Activated CD4-positive, alpha-beta T cell treated with anti-CD3 and anti-CD28 coated beads, Interleukin-2, Interleukin-4, amounts not matched to agents 100 ng/mL and 50 ng/mL, durations not matched to agents 16 hours and 8 hours (primary cell): ENCODE measurements at regions not wholly inside any gene's neighbourhood (a gene's known extent, or its start where the extent isn't known, plus 50 kb on each side); places are given as distances from the start of the nearest gene placed in this dataset.
"Not testable (repeated sequence)": the region's sequence is repeated elsewhere in the genome, so short reads cannot be mapped to it uniquely, and the experiment has no call there.

Experiments used
- DNase-seq: peaks from one replicate; pipeline ENCODE4 v3.0.0-alpha.2; 2020; ENCODE audit warnings: low spot score

DNA sequence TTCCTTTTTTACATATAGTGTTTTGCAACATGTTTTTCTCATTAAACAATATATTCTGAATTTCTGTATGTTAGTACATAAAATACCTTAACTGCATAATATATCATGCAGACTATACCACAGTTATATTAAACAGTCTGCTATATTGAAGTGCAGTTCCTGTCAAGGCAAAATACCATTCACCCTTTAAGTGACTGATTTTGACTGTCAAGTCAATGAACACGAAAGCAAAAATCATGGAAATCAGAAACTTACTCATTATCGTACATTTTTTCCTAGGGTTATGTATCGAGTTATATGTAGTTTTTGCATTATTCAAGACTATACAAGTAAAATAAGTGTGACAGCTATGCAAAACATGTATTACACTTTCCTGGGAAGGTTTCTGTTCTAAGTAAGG, 361.6 kb upstream of the MAP2 start:
- DNase-seq, result no peak

DNA sequence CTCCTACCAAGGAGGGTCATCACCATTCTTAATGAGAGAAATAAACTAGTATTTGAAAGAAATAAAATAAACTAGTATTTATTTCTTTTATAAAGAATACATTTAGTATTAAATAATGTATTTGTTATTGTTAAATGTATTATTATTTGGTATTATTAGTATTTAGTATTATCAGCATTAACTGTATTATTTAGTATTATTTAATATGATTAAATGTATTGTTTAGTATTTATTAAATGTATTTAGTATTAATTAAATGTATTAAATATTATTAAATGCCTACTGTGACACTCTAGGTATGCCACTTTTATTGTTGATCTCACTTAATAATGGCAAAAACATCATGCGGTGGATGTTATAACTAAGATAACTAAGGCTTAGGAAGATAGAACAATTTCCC, 353.6 kb upstream of the MAP2 start:
- no peak for DNase-seq

DNA sequence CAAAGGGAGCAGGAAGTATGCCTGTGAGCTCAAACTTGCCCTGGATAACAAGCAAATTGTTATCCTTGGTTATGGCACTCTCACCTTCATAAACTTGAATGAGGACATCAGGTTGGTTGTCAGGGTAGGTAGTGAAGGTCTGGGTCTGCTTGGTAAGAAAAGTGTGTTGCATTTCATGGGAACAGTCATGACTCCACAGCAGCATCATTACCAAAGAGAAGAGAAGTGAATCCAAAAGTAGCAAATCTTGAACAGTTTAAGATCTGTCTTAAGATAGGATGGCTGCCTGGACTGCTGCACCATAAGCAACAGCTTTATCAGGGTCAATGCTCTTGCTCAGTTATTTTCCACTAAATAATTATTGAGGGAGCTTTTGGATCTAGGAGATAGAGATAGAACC, 350.7 kb upstream of the MAP2 start:
- no peak for DNase-seq

DNA sequence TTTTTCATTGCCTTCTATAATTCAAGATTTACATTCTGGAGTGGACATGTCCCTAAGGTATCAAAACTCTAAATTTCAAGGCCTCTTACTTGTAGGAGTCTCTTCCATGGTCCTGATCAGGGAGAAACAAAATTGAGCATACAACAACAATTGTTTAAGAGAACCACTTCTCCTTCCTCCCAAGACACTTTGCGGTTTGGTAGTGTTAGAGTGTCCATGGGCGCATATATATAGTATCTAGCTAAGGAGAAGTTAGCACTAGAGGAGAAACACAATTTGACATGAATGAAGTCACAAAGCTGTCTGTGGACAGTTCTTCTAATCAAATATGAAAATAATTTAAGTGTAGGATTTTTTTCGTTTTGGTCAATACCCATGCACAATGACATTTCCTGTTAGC, 349.1 kb upstream of the MAP2 start:
- no peak for DNase-seq

DNA sequence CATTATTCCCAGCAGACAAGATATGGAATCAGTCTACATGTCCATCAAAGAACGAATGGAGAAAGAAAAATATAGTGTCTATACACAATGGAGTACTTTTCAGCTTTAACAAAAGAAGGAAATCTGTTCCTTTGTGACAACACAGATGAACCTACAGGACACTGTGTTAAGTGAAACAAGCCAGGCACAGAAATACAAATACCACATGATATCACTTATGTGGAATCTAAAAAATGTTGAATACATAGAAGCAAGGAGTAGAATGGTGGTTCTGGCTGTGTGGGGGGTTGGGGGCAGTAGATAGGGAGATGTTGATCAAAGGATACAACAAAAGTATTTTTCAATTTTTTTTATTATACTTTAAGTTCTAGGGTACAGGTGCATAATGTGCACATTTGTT, 347.7 kb upstream of the MAP2 start:
- DNase-seq, result no peak

DNA sequence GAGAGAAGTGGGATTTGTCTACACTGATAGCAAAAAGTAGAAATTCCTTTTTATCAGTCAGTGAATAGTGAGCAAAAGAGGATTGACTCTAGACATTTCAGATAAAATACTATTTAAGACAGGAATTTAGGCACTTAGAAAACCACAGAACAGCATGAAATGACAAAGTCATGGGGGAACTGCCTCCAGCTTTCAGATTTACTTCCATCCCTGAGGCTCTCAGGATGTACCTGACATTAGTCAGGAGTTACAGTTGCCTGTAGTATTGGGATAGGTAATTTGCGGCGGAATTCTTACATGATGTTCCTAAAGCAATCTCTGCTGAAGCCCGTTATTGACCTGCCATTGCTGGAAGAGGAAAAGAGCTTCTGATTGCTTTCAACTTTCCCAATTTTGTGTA, 337.1 kb upstream of the MAP2 start:
- no peak for DNase-seq

DNA sequence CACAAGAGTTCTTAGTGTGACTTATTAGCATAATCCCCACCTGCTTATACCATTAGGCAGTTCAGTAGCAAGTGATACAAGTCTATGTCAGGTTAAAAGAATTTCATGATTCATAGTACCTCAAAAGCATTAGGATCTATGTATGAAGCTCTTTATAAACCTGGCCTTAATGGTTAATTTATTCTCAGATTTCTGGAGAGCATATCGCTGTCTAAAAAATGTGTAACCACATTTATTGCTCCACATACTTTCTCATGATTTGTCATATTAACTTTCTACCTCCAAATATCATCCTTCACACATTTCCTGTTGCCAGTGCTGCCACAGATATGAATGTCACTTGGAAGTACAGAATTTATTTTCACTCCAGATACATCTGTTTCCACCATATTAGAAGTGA, 332.8 kb upstream of the MAP2 start:
- DNase-seq, result no peak

DNA sequence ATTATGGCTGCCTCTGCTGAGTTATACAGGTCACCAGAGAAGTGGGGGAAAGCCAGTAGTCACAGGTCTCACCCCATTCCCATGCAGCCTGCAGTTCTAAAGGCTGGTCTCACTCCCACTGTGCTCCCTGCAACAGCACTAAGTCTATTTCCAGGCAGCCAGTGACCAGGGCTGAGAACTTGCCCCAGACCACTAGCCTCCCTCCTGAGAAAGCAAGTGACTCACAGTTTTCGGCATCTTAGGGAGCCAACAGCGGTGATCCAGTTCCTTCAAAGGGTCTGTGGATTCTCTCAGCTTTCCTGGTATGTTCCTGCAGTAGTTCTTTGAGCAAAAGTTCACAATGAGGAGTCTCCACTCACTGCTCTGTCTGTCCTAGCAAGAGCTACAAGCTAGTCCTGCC, 329.6 kb upstream of the MAP2 start:
- DNase-seq, result no peak

DNA sequence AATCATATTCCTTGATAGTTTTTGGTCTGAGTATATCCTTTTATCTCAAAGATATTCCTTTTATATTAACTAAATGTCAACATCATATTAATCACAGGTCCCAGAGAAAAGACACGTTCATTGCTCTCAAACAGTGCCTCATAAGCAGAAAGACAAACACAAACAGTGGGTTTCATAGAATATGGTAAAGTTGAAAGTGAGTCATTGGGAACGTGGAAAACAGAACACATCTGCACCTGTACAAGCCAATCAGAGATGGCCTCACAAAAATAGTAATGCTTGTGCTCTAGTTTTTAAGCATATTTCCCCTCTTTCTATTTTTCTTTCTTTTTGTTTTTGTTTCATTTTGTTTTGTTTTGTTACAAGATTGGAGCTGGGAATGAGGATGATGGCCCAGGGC, 328.4 kb upstream of the MAP2 start:
- no peak for DNase-seq

DNA sequence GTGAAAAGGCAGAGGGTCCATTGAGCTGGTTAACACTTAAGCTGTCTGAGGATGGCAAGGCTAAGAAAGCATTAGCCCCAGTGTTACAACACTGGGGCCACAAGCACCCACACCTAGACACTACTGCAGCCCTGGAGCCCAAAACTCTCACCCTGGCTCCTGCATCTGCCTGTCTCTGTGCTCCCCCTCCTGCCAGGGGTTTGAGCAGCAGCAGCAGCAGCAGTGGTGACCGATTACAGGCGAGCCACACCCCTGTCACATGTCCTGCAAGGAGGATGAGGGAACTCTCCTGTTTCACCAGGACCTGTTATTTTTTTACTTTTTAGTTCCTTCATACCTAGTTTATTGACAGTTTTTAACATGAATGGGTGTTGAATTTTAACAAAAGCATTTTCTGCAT, 326.7 kb upstream of the MAP2 start:
- DNase-seq, result no peak

DNA sequence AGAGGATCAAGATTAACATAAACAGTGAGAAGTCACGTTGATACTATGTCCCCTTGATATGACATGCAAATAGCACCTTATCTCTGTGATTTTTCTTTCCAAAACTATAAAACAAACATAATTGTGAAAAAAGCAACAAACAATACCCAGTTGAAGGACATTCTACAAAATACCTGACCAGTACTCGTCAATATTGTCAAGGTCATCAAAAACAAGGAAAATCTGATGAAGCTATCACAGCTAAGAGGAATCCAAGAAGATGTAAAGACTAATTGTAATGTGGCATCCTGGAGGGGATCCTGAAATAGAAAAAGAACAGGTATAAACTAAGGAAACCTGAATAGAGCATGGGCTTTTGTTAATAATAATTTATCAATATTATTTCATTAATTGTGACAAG, 321.5 kb upstream of the MAP2 start:
- no peak for DNase-seq

DNA sequence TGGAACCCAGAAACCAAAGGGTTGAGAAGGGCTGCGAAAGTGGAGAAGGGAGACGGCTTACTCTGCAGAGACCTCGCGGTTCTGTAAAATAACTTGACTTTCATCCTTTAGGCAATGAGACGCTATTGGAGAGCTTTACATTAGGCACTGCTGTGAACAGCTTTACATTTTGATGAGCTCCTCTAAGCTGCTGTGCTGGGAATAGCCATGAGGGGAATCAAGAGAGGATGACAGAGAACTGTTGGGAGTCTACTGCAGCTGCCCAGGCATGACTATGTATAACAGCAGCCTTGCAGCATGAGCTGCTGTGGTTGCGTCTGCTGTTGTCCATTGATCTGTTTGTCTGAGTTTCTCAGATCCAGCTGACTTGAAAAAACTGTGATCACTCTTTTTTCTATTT, 310.8 kb upstream of the MAP2 start:
- no peak for DNase-seq

DNA sequence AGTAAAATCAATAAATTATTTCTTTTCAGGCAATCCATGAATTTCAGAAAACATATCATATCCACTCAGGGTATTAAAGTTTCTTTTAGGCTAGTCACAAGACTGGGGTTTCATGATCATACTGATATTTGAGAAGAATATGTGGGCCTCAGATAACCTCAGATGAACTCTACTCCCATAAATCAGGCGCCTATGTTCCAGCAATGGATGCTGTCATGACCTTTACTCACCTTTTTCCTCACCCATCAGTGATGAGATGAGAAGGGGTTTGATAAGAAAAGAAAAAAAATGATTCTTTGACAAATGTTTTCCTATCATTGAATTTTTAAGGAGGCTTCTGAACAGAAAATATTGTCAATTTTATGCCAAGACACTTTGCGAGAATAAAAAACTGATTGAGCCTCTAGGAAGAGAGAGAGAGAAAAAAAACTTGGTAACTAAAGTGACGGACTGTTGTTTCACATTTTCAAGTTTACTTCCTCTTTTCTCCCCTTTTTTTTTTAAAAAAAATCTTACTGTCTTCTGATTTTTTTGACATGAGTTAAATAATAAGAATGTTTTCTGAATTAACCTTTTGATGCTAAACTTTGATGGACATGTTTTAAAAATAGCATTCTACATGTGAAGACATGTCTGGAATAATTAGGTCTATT, 309.1 kb upstream of the MAP2 start:
- DNase-seq, result no peak

DNA sequence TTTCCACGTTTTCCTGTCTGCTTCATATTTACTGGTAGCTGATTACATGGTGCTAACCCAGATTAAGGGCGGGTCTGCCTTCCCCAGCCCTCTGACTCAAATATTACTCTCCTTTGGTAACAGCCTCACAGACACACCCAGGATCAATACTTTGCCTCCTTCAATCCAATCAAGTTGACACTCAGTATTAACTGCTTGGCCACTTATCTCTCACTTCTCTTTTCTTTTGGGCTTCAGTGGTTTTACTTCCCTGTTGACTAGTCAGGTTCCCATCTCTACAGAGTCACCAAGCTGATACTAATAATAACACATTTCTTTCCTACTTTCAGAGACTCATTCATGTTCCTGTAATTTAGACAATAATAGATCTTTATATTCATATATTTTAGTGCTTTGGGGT, 302.2 kb upstream of the MAP2 start:
- no peak for DNase-seq

DNA sequence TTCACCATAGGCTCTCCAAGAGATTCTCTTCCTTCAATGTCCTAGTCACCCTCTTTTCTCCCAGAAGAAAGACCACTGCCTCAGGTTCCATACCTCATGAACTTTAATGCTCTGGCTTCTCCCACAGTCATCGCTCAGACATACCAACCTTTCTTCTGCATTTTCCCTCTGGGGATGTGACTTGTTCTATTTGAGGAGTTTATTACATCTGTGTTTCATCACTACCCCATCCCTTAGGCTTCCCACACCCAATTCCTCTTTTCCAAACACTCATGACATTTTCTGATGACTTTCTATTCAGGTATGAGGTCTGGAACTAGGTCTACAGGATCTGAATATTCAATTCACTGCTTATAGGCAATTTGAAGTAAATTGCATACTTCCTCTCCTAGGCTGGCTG, 298.6 kb upstream of the MAP2 start:
- DNase-seq, result no peak

DNA sequence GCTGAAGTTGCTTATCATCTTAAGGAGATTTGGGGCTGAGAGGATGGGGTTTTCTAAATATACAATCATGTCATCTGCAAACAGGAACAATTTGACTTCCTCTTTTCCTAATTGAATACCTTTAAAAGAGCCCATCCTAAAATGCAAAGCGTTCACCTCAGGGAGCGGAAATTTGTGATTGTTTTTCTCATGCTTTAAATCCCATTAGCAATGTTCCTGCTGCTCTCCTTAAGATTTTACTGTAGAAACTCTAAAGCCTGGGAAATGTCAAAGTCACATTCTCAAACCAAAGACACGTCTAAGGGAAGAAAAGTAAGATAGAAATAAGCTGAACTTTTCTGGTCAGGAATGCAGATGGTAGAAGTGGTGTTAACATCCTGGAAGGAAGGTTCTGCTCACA, 285.8 kb upstream of the MAP2 start:
- no peak for DNase-seq

DNA sequence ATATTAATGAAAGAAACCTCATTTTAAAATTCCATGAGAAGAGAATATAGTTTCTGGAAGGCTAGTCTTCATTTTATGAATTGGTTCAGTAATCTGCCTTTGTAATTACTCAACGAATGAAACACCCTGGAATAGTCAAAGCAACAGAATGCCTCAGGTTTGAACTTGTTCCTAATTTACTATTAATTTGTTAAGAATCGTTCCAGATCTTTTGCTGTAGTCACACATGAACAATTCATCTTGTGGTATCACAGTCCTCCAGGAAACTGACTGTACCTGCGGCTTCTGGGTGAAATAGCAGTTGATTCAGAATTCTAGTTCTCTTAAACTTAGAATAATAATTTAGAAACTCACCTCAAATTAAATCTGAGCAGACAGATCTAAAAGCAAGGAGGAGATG, 282.7 kb upstream of the MAP2 start:
- no peak for DNase-seq

DNA sequence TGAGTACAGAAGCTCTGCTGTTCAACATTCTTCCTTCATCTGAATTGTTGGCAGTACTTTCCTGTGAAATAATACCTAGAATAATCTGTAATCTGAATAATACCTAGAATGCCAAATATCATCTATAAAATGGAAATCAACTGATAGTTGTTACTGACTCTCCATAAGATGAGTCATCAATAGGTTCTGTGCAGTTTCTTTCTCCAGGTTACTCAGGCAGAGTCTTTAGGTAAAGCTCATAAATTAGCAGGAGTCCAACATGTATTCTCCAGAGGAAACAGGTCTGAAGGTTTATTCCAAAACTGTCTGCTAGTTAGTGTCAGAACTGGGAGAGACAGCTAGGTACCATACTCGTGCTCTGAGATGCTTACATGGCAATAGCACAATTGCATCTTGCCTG, 282.0 kb upstream of the MAP2 start:
- no peak for DNase-seq

DNA sequence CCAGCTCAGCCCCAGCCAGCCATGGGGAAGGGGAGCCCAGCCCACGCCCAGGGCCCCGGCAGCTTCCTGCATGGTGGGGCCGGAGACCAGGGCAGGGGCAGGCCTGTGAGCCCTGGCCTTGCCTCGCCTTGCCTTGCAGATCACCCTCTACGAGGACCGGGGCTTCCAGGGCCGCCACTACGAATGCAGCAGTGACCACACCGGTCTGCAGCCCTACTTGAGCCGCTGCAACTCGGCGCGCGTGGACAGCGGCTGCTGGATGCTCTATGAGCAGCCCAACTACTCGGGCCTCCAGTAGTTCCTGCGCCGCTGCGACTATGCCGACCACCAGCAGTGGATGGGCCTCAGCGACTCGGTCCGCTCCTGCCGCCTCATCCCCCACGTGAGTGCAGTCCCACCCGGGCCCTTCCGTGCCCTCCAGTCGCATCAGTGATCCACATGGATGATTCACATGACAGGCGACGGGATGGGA, 278.6 kb upstream of the MAP2 start:
- DNase-seq, result not testable (repeated sequence)

DNA sequence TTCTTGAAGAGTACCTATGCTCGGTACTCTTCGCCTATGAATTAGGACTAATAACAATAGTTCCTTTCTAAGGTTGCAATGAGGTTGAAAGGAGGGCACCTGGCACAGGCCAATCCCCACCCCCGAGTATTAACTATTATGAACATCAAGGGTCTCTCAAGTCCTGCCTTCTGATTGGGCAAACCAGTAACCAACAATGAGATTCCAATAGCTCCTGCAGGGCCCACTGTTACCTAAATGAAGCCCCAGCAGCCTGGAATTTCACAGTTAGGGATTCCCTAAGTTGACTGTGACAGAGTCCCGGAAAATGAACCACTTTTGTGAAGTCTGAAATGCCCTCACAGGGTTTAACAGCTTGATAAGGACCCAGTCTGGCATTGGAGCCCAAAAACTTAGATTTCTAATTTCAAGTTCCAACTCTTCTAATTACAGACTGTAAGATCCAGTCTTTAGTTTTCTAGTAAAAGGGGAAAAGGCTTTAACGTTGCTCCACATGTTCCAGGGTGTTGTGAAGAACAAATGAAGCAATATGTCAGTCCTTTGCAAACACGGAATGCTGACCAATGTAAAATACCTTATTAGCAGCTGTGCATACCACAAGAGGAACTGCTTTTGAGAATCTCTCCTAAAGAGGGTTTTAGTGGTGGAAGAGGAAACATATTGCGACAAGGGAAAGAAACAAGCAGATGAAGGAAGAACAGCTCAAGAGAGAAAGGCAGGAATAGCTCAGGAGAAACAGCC, 277.7 kb upstream of the MAP2 start:
- no peak for DNase-seq

DNA sequence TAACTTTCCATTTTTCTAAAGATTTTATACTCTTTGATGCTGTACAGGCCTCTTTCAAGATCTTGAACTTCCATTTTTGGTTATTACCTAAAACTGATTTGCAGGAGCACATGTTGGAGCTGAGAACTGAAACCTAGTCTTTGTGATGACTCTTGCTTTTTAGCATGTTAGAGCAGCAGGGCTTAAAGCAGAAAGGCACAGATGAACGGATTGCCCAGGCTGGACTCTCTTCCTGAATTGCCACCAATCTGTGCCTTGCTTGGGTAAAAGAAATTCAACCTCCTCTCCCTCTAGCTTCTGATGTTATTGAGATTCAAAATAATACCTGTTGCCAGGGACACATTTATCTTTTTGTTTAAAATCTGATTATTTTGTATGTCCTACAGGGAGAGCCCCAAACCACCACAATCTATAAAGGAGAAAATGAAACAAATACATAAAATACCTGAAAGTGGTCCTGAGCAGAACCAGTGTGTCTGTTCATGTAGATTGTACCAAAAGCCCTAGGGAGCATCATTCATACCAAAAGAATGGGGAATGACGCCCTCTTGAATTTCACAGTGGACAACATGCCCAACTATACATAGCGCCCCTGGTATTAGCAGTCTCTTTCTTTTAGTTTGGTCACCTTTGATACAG, 277.0 kb upstream of the MAP2 start:
- DNase-seq, result no peak

DNA sequence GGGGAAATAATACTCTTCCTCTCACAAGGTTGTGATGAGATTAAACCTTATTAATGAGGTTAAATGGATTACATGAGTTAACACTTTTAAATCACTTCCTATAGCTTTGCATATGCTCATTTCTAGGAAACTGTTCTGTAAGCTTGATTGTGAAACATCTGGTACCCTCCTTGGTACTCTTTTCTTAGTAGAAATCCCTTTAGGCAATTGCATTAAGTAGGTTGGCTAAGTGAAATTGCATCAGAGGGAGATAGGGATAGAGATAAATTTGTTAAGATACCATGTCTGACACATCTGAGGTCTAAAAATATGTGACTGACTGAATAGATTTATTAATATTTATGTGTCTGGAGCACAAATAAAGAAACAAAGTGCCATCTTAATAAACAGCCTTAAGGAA, 275.9 kb upstream of the MAP2 start:
- no peak for DNase-seq

DNA sequence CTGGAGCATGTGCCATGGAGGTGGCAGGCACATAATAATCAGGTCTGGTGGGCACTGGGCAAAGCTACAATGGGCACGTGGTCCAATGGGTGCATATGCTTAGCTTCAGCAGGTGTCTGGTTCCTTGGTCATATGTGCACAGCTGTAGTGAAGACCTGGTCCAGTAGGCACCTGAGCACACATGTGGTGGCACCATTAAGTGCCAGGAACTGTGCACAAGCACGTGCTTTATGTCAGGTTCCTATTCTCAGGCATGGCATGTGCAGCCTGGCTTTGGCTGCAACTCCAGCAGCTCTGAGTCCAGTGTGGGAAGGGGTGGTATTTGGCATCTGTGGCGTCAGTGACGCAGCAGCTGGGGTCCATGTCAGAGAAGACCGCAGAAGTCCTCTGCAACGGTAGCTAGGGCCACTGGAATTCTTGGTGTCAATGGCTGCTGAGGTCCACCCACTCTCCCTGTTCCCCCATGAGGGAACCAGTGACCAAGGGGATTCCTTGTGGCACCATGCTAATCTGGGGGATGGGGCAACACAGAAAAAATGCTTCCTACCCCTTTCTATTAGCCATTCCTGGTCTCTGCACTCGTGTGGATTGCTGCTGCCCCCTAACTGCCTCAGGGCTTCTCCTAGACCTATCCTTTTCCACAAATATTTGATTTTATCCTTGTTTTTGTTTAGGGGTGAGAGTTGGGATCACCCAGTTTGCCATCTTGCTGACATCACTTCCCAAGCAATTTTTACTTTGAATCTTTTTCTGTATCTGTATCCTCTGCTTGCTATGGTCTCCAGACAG, 262.9 kb upstream of the MAP2 start:
- DNase-seq, result no peak
